ENCODE measurements at regions not wholly inside any gene's neighbourhood (a gene's known extent, or its start where the extent isn't known, plus 50 kb on each side); places are given as distances from the start of the nearest gene placed in this dataset.
"Not testable (repeated sequence)": the region's sequence is repeated elsewhere in the genome, so short reads cannot be mapped to it uniquely, and the experiment has no call there.

- H3K36me3 ChIP-seq (ENCODE audit: control insufficient read depth, insufficient read depth, low read length): no peaks in the 10 kb centered on the region
- DNase-seq (ENCODE audit: low read depth, low spot score): no peak
- H3K9me3 ChIP-seq (ENCODE audit: control insufficient read depth, insufficient read depth, low read length): no peaks in the 10 kb centered on the region
- no peaks in the 10 kb centered on the region for H3K4me1 ChIP-seq (ENCODE audit: control insufficient read depth, insufficient read depth, low read length)
- no peak overlapping the region for H3K4me3 ChIP-seq (ENCODE audit: low read length)
- H3K27me3 ChIP-seq (ENCODE audit: control insufficient read depth, insufficient read depth, low read length): no peaks in the 10 kb centered on the region
- H3K27ac ChIP-seq (ENCODE audit: low read length): no peak overlapping the region
Measured at GRCh38 chr13:33548069-33548468, 262.5 kb upstream of the STARD13 start.

- H3K36me3 ChIP-seq (ENCODE audit: control insufficient read depth, insufficient read depth, low read length): no peaks in the 10 kb centered on the region
- H3K4me3 ChIP-seq (ENCODE audit: low read length): no peak overlapping the region
- no peaks in the 10 kb centered on the region for H3K27me3 ChIP-seq (ENCODE audit: control insufficient read depth, insufficient read depth, low read length)
- WGBS (ENCODE audit: insufficient coverage, insufficient read length): no CpG with 5 or more reads among the region's 3 CpGs
- H3K4me1 ChIP-seq (ENCODE audit: control insufficient read depth, insufficient read depth, low read length): no peaks in the 10 kb centered on the region
- no peaks in the 10 kb centered on the region for H3K9me3 ChIP-seq (ENCODE audit: control insufficient read depth, insufficient read depth, low read length)
- DNase-seq (ENCODE audit: low read depth, low spot score): no peak
- H3K27ac ChIP-seq (ENCODE audit: low read length): no peak overlapping the region
Measured at GRCh38 chr13:33550276-33550675, 264.7 kb upstream of the STARD13 start.

- Histone ChIP-seq H3K27ac (ENCODE audit: low read length) (no peak overlapping the region), H3K36me3 (ENCODE audit: control insufficient read depth, insufficient read depth, low read length) (no peaks in the 10 kb centered on the region), H3K4me3 (ENCODE audit: low read length) (no peak overlapping the region), H3K27me3 (ENCODE audit: control insufficient read depth, insufficient read depth, low read length) (no peaks in the 10 kb centered on the region), H3K4me1 (ENCODE audit: control insufficient read depth, insufficient read depth, low read length) (no peaks in the 10 kb centered on the region), H3K9me3 (ENCODE audit: control insufficient read depth, insufficient read depth, low read length) (no peaks in the 10 kb centered on the region)
- DNase-seq (ENCODE audit: low read depth, low spot score): no peak
- no CpG with 5 or more reads among the region's 2 CpGs for WGBS (ENCODE audit: insufficient coverage, insufficient read length)
Measured at GRCh38 chr13:33550885-33551284, 265.3 kb upstream of the STARD13 start.

GRCh38 chr13:33554919-33555791 is 262.8 kb upstream of the RFC3 start:
- no peak overlapping the region for H3K27ac ChIP-seq (ENCODE audit: low read length)
- no peak for DNase-seq (ENCODE audit: low read depth, low spot score)
- H3K4me1 ChIP-seq (ENCODE audit: control insufficient read depth, insufficient read depth, low read length): no peaks in the 10 kb centered on the region
- H3K27me3 ChIP-seq (ENCODE audit: control insufficient read depth, insufficient read depth, low read length): no peaks in the 10 kb centered on the region
- no peaks in the 10 kb centered on the region for H3K9me3 ChIP-seq (ENCODE audit: control insufficient read depth, insufficient read depth, low read length)
- H3K36me3 ChIP-seq (ENCODE audit: control insufficient read depth, insufficient read depth, low read length): no peaks in the 10 kb centered on the region
- no peak overlapping the region for H3K4me3 ChIP-seq (ENCODE audit: low read length)
- no CpG with 5 or more reads among the region's 3 CpGs for WGBS (ENCODE audit: insufficient coverage, insufficient read length)

GRCh38 chr13:33556828-33557227 is 261.1 kb upstream of the RFC3 start:
- Histone ChIP-seq H3K4me3 (ENCODE audit: low read length) (no peak overlapping the region), H3K4me1 (ENCODE audit: control insufficient read depth, insufficient read depth, low read length) (no peaks in the 10 kb centered on the region), H3K9me3 (ENCODE audit: control insufficient read depth, insufficient read depth, low read length) (no peaks in the 10 kb centered on the region), H3K27me3 (ENCODE audit: control insufficient read depth, insufficient read depth, low read length) (no peaks in the 10 kb centered on the region), H3K36me3 (ENCODE audit: control insufficient read depth, insufficient read depth, low read length) (no peaks in the 10 kb centered on the region), H3K27ac (ENCODE audit: low read length) (no peak overlapping the region)
- WGBS (ENCODE audit: insufficient coverage, insufficient read length): no CpG with 5 or more reads among the region's 1 CpG
- DNase-seq (ENCODE audit: low read depth, low spot score): no peak

- H3K27me3 ChIP-seq (ENCODE audit: control insufficient read depth, insufficient read depth, low read length): no peaks in the 10 kb centered on the region
Measured at GRCh38 chr13:33560726-33561125, 257.2 kb upstream of the RFC3 start.

GRCh38 chr13:33561627-33562026 is 256.3 kb upstream of the RFC3 start:
- H3K27ac ChIP-seq (ENCODE audit: low read length): no peak overlapping the region
- no peaks in the 10 kb centered on the region for H3K9me3 ChIP-seq (ENCODE audit: control insufficient read depth, insufficient read depth, low read length)
- H3K4me1 ChIP-seq (ENCODE audit: control insufficient read depth, insufficient read depth, low read length): no peaks in the 10 kb centered on the region
- DNase-seq (ENCODE audit: low read depth, low spot score): no peak
- no CpG with 5 or more reads among the region's 2 CpGs for WGBS (ENCODE audit: insufficient coverage, insufficient read length)
- no peaks in the 10 kb centered on the region for H3K36me3 ChIP-seq (ENCODE audit: control insufficient read depth, insufficient read depth, low read length)
- no peaks in the 10 kb centered on the region for H3K27me3 ChIP-seq (ENCODE audit: control insufficient read depth, insufficient read depth, low read length)
- no peak overlapping the region for H3K4me3 ChIP-seq (ENCODE audit: low read length)

More at GRCh38 chr13:33560726-33561125, 257.2 kb upstream of the RFC3 start:
- Histone ChIP-seq H3K4me3 (ENCODE audit: low read length) (no peak overlapping the region), H3K4me1 (ENCODE audit: control insufficient read depth, insufficient read depth, low read length) (no peaks in the 10 kb centered on the region), H3K36me3 (ENCODE audit: control insufficient read depth, insufficient read depth, low read length) (no peaks in the 10 kb centered on the region), H3K9me3 (ENCODE audit: control insufficient read depth, insufficient read depth, low read length) (no peaks in the 10 kb centered on the region), H3K27ac (ENCODE audit: low read length) (no peak overlapping the region)
- no peak for DNase-seq (ENCODE audit: low read depth, low spot score)

- Histone ChIP-seq H3K4me3 (ENCODE audit: low read length) (no peak overlapping the region), H3K4me1 (ENCODE audit: control insufficient read depth, insufficient read depth, low read length) (no peaks in the 10 kb centered on the region), H3K27ac (ENCODE audit: low read length) (no peak overlapping the region), H3K9me3 (ENCODE audit: control insufficient read depth, insufficient read depth, low read length) (no peaks in the 10 kb centered on the region), H3K27me3 (ENCODE audit: control insufficient read depth, insufficient read depth, low read length) (no peaks in the 10 kb centered on the region), H3K36me3 (ENCODE audit: control insufficient read depth, insufficient read depth, low read length) (no peaks in the 10 kb centered on the region)
- no peak for DNase-seq (ENCODE audit: low read depth, low spot score)
- no CpG with 5 or more reads among the region's 1 CpG for WGBS (ENCODE audit: insufficient coverage, insufficient read length)
Measured at GRCh38 chr13:33571618-33572017, 246.3 kb upstream of the RFC3 start.

GRCh38 chr13:33572322-33572721 is 245.6 kb upstream of the RFC3 start:
- H3K9me3 ChIP-seq (ENCODE audit: control insufficient read depth, insufficient read depth, low read length); H3K4me1 ChIP-seq (ENCODE audit: control insufficient read depth, insufficient read depth, low read length); H3K27ac ChIP-seq (ENCODE audit: low read length); H3K27me3 ChIP-seq (ENCODE audit: control insufficient read depth, insufficient read depth, low read length); H3K36me3 ChIP-seq (ENCODE audit: control insufficient read depth, insufficient read depth, low read length); H3K4me3 ChIP-seq (ENCODE audit: low read length); DNase-seq (ENCODE audit: low read depth, low spot score): not testable (repeated sequence)
- WGBS (ENCODE audit: insufficient coverage, insufficient read length): no CpG with 5 or more reads among the region's 2 CpGs

GRCh38 chr13:33575378-33575777 is 242.6 kb upstream of the RFC3 start:
- Histone ChIP-seq H3K4me1 (ENCODE audit: control insufficient read depth, insufficient read depth, low read length) (no peaks in the 10 kb centered on the region), H3K27ac (ENCODE audit: low read length) (no peak overlapping the region), H3K36me3 (ENCODE audit: control insufficient read depth, insufficient read depth, low read length) (no peaks in the 10 kb centered on the region), H3K9me3 (ENCODE audit: control insufficient read depth, insufficient read depth, low read length) (no peaks in the 10 kb centered on the region), H3K4me3 (ENCODE audit: low read length) (no peak overlapping the region), H3K27me3 (ENCODE audit: control insufficient read depth, insufficient read depth, low read length) (no peaks in the 10 kb centered on the region)
- no peak for DNase-seq (ENCODE audit: low read depth, low spot score)
- no CpG with 5 or more reads among the region's 1 CpG for WGBS (ENCODE audit: insufficient coverage, insufficient read length)

- WGBS (ENCODE audit: insufficient coverage, insufficient read length): 100% methylated on average over 1 of the region's 2 CpGs
Measured at GRCh38 chr13:33577007-33577406, 240.9 kb upstream of the RFC3 start.

More at GRCh38 chr13:33577007-33577406, 240.9 kb upstream of the RFC3 start:
- H3K9me3 ChIP-seq (ENCODE audit: control insufficient read depth, insufficient read depth, low read length): no peaks in the 10 kb centered on the region
- no peak for DNase-seq (ENCODE audit: low read depth, low spot score)
- H3K36me3 ChIP-seq (ENCODE audit: control insufficient read depth, insufficient read depth, low read length): no peaks in the 10 kb centered on the region
- H3K4me1 ChIP-seq (ENCODE audit: control insufficient read depth, insufficient read depth, low read length): no peaks in the 10 kb centered on the region
- H3K4me3 ChIP-seq (ENCODE audit: low read length): no peak overlapping the region
- no peaks in the 10 kb centered on the region for H3K27me3 ChIP-seq (ENCODE audit: control insufficient read depth, insufficient read depth, low read length)
- H3K27ac ChIP-seq (ENCODE audit: low read length): no peak overlapping the region
